MM.1S (cell line): ENCODE measurements at regions not wholly inside any gene's neighbourhood (a gene's known extent, or its start where the extent isn't known, plus 50 kb on each side); places are given as distances from the start of the nearest gene placed in this dataset.

Source experiments
- DNase-seq: peaks from one replicate; pipeline ENCODE4 v3.0.0-alpha.2; 2015
- H2AFZ ChIP-seq: fragments of 300-600 bp; sonication (generic); 2 replicates; pipeline ENCODE4 v1.6.0; 2016; ENCODE audit warnings: antibody characterized with exemption, low read length
- H3F3A ChIP-seq: fragments of 300-600 bp; sonication (generic); 2 replicates; pipeline ENCODE4 v1.6.1; 2016; ENCODE audit warnings: mild to moderate bottlenecking, antibody characterized with exemption, low read length, moderate library complexity, mixed read lengths; ENCODE audit not compliant: insufficient read depth
- H3K27ac ChIP-seq: fragments of 300-600 bp; sonication (generic); 2 replicates; pipeline ENCODE4 v1.5.1; 2016; ENCODE audit warnings: mild to moderate bottlenecking, low read length
- H3K27me3 ChIP-seq: fragments of 300-600 bp; sonication (generic); replicated peaks from 2 replicates; pipeline ENCODE4 v1.6.0; 2016; ENCODE audit warnings: low read length; ENCODE audit not compliant: insufficient read depth
- H3K36me3 ChIP-seq: fragments of 300-600 bp; sonication (generic); replicated peaks from 2 replicates; pipeline ENCODE4 v1.6.1; 2016; ENCODE audit warnings: mild to moderate bottlenecking, low read length, mixed read lengths; ENCODE audit not compliant: insufficient read depth
- H3K4me1 ChIP-seq: fragments of 300-600 bp; sonication (generic); 2 replicates; pipeline ENCODE4 v1.6.1; 2016; ENCODE audit warnings: low read length, mixed read lengths
- H3K4me2 ChIP-seq: fragments of 300-600 bp; sonication (generic); 2 replicates; pipeline ENCODE4 v1.6.0; 2016; ENCODE audit warnings: low read depth, low read length
- H3K4me3 ChIP-seq: fragments of 300-600 bp; sonication (generic); 2 replicates; pipeline ENCODE4 v1.5.1; 2016; ENCODE audit warnings: low read length, mixed read lengths
- H3K79me2 ChIP-seq: fragments of 300-600 bp; sonication (generic); 2 replicates; pipeline ENCODE4 v1.6.1; 2016; ENCODE audit warnings: mixed run types, low read length, mixed read lengths
- H3K9ac ChIP-seq: fragments of 300-600 bp; sonication (generic); 2 replicates; pipeline ENCODE4 v1.6.1; 2016; ENCODE audit warnings: low read length, mixed read lengths
- H3K9me2 ChIP-seq: fragments of 300-600 bp; sonication (generic); replicated peaks from 2 replicates; pipeline ENCODE4 v1.6.1; 2016; ENCODE audit warnings: mild to moderate bottlenecking, low read length, mixed read lengths; ENCODE audit not compliant: insufficient read depth
- H3K9me3 ChIP-seq: fragments of 300-600 bp; sonication (generic); replicated peaks from 2 replicates; pipeline ENCODE4 v1.6.1; 2016; ENCODE audit warnings: mild to moderate bottlenecking, low read length, mixed read lengths; ENCODE audit not compliant: insufficient read depth
- H4K20me1 ChIP-seq: fragments of 300-600 bp; sonication (generic); 2 replicates; pipeline ENCODE4 v1.6.1; 2016; ENCODE audit warnings: mild to moderate bottlenecking, low read length, moderate library complexity, mixed read lengths; ENCODE audit not compliant: insufficient read depth
- EZH2 ChIP-seq: fragments of 300-600 bp; sonication (generic); optimal IDR thresholded peaks from 2 replicates; pipeline ENCODE3; 2017; ENCODE audit warnings: low read depth, mild to moderate bottlenecking, antibody characterized with exemption, low read length, mixed read lengths
- EZH2phosphoT487 ChIP-seq: fragments of 300-600 bp; sonication (generic); IDR thresholded peaks from 2 replicates; pipeline ENCODE4 v1.6.1; 2018; ENCODE audit warnings: antibody characterized with exemption, low read length
- TF ChIP-seq, protein P1 (sequence below): fragments of 300-600 bp; sonication (generic); IDR thresholded peaks from 2 replicates; pipeline ENCODE4 v1.5.1; 2016; ENCODE audit warnings: antibody characterized with exemption, low read length, mixed read lengths

- H3K36me3 ChIP-seq, result no peaks in the 10 kb centered on the region
- DNase-seq, result no peak
- TF ChIP-seq EZH2phosphoT487 (no peak), EZH2 (no peak)
- TF ChIP-seq, protein P1, sequence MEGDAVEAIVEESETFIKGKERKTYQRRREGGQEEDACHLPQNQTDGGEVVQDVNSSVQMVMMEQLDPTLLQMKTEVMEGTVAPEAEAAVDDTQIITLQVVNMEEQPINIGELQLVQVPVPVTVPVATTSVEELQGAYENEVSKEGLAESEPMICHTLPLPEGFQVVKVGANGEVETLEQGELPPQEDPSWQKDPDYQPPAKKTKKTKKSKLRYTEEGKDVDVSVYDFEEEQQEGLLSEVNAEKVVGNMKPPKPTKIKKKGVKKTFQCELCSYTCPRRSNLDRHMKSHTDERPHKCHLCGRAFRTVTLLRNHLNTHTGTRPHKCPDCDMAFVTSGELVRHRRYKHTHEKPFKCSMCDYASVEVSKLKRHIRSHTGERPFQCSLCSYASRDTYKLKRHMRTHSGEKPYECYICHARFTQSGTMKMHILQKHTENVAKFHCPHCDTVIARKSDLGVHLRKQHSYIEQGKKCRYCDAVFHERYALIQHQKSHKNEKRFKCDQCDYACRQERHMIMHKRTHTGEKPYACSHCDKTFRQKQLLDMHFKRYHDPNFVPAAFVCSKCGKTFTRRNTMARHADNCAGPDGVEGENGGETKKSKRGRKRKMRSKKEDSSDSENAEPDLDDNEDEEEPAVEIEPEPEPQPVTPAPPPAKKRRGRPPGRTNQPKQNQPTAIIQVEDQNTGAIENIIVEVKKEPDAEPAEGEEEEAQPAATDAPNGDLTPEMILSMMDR, result no peak
- no peak overlapping the region for H3K27ac ChIP-seq
- no peaks in the 10 kb centered on the region for H3K4me1 ChIP-seq
- no peak overlapping the region for H2AFZ ChIP-seq
- no peak overlapping the region for H3K9ac ChIP-seq
- no peaks in the 10 kb centered on the region for H3K9me2 ChIP-seq
- H4K20me1 ChIP-seq, result no peaks in the 10 kb centered on the region
- no peak overlapping the region for H3K4me3 ChIP-seq
- H3K4me2 ChIP-seq, result no peak overlapping the region
- H3F3A ChIP-seq, result no peaks in the 10 kb centered on the region
- no peaks in the 10 kb centered on the region for H3K9me3 ChIP-seq
- H3K27me3 ChIP-seq, result no peaks in the 10 kb centered on the region
- H3K79me2 ChIP-seq, result no peaks in the 10 kb centered on the region
These were observed 1761.3 kb upstream of the IGFBP7 start for GRCh38 chr4:58871509-58871908.

- Histone ChIP-seq H3K27me3 (no peaks in the 10 kb centered on the region), H3K4me1 (no peaks in the 10 kb centered on the region), H3K4me3 (no peak overlapping the region), H3K9ac (no peak overlapping the region), H3K27ac (no peak overlapping the region), H3K9me3 (no peaks in the 10 kb centered on the region), H3K79me2 (no peaks in the 10 kb centered on the region), H3F3A (no peaks in the 10 kb centered on the region), H3K4me2 (no peak overlapping the region), H3K36me3 (no peaks in the 10 kb centered on the region), H2AFZ (no peak overlapping the region), H3K9me2 (no peaks in the 10 kb centered on the region), H4K20me1 (no peaks in the 10 kb centered on the region)
- DNase-seq, result no peak
- TF ChIP-seq, protein P1, result no peak
- TF ChIP-seq EZH2phosphoT487 (no peak), EZH2 (no peak)
These were observed 1738.8 kb upstream of the IGFBP7 start for GRCh38 chr4:58849026-58849425.

- Histone ChIP-seq H3F3A (no peaks in the 10 kb centered on the region), H3K4me3 (no peak overlapping the region), H3K9me3 (no peaks in the 10 kb centered on the region), H3K9me2 (no peaks in the 10 kb centered on the region), H3K9ac (no peak overlapping the region), H3K79me2 (no peaks in the 10 kb centered on the region), H3K36me3 (no peaks in the 10 kb centered on the region), H3K27ac (no peak overlapping the region), H3K27me3 (no peaks in the 10 kb centered on the region), H2AFZ (no peak overlapping the region), H4K20me1 (no peaks in the 10 kb centered on the region), H3K4me2 (no peak overlapping the region), H3K4me1 (no peaks in the 10 kb centered on the region)
- DNase-seq, result no peak
- TF ChIP-seq EZH2phosphoT487, result no peak
- TF ChIP-seq, protein P1, result no peak
- TF ChIP-seq EZH2, result no peak
These were observed 1733.3 kb upstream of the IGFBP7 start for GRCh38 chr4:58843455-58843854.
